ENCODE measurements at regions not wholly inside any gene's neighbourhood (a gene's known extent, or its start where the extent isn't known, plus 50 kb on each side); places are given as distances from the start of the nearest gene placed in this dataset.

- Histone ChIP-seq H4K20me1 (ENCODE audit: control insufficient read depth, extremely low read depth, insufficient read depth, low read length) (no peaks in the 10 kb centered on the region), H3K9ac (ENCODE audit: insufficient read depth, low read length) (no peak overlapping the region), H3K36me3 (ENCODE audit: control insufficient read depth, insufficient read depth, low read length) (no peaks in the 10 kb centered on the region), H3K4me2 (ENCODE audit: extremely low read depth, insufficient read depth, low read length) (no peak overlapping the region), H2AFZ (ENCODE audit: low read length) (no peak overlapping the region), H3K27me3 (ENCODE audit: control insufficient read depth, insufficient read depth, low read length) (no peaks in the 10 kb centered on the region), H3K27ac (ENCODE audit: insufficient read depth, low read length) (no peak overlapping the region), H3K4me3 (replicated peaks in 1 of 4; ENCODE audit: control extremely low read depth in 1 of 4, insufficient read depth in 1 of 4, low read depth in 3 of 4, low read length in 4 of 4) (no peak overlapping the region), H3K9me3 (ENCODE audit: control insufficient read depth, insufficient read depth, low read depth, low read length) (no peaks in the 10 kb centered on the region), H3K79me2 (ENCODE audit: control insufficient read depth, insufficient read depth, low read length) (no peaks in the 10 kb centered on the region), H3K4me1 (ENCODE audit: control insufficient read depth, extremely low read depth, insufficient read depth, low read length) (peaks cover 13% of the 10 kb centered on the region)
- TF ChIP-seq EZH2 (IDR thresholded peaks at IDR 0.05; ENCODE audit: low read length, missing control alignments), result no peak
- TF ChIP-seq, protein P1, sequence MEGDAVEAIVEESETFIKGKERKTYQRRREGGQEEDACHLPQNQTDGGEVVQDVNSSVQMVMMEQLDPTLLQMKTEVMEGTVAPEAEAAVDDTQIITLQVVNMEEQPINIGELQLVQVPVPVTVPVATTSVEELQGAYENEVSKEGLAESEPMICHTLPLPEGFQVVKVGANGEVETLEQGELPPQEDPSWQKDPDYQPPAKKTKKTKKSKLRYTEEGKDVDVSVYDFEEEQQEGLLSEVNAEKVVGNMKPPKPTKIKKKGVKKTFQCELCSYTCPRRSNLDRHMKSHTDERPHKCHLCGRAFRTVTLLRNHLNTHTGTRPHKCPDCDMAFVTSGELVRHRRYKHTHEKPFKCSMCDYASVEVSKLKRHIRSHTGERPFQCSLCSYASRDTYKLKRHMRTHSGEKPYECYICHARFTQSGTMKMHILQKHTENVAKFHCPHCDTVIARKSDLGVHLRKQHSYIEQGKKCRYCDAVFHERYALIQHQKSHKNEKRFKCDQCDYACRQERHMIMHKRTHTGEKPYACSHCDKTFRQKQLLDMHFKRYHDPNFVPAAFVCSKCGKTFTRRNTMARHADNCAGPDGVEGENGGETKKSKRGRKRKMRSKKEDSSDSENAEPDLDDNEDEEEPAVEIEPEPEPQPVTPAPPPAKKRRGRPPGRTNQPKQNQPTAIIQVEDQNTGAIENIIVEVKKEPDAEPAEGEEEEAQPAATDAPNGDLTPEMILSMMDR (conservative IDR thresholded peaks at IDR 0.05 in 1 of 2, IDR thresholded peaks at IDR 0.05 in 1 of 2; ENCODE audit: low read depth in 1 of 2, low read length in 2 of 2), result no peak
- DNase-seq (ENCODE audit: low read depth in 2 of 2), result no peak
Observed at GRCh38 chr1:91584878-91585277, 84.2 kb downstream of the CDC7 start.

DNA sequence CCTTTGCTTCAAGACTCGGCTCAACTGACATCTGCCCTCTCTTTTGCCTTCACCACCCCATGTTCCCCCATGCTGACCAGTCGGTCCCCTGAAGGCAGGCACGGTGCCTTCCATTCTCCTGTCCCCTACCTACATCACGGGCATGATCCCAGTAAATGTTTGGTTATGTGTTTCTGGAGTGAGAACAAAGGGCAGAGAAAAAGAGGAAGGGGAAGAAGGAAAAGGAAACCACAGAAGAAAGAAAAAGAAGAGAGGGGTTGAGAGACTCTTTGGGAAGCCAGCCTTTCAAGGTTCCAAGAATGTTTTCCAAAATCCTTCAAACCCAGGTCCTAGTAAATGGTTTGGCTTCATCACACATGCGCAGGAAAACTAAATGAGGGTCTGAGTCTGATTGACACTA is 84.9 kb downstream of the CDC7 start:
- Histone ChIP-seq H3K4me3 (replicated peaks in 1 of 4; ENCODE audit: control extremely low read depth in 1 of 4, insufficient read depth in 1 of 4, low read depth in 3 of 4, low read length in 4 of 4) (no peak overlapping the region), H4K20me1 (ENCODE audit: control insufficient read depth, extremely low read depth, insufficient read depth, low read length) (no peaks in the 10 kb centered on the region), H3K79me2 (ENCODE audit: control insufficient read depth, insufficient read depth, low read length) (no peaks in the 10 kb centered on the region), H3K27me3 (ENCODE audit: control insufficient read depth, insufficient read depth, low read length) (no peaks in the 10 kb centered on the region), H3K36me3 (ENCODE audit: control insufficient read depth, insufficient read depth, low read length) (no peaks in the 10 kb centered on the region), H3K9me3 (ENCODE audit: control insufficient read depth, insufficient read depth, low read depth, low read length) (no peaks in the 10 kb centered on the region), H2AFZ (ENCODE audit: low read length) (no peak overlapping the region), H3K4me2 (ENCODE audit: extremely low read depth, insufficient read depth, low read length) (no peak overlapping the region), H3K27ac (ENCODE audit: insufficient read depth, low read length) (no peak overlapping the region), H3K4me1 (ENCODE audit: control insufficient read depth, extremely low read depth, insufficient read depth, low read length) (peaks cover 13% of the 10 kb centered on the region), H3K9ac (ENCODE audit: insufficient read depth, low read length) (no peak overlapping the region)
- TF ChIP-seq, protein P1 (conservative IDR thresholded peaks at IDR 0.05 in 1 of 2, IDR thresholded peaks at IDR 0.05 in 1 of 2; ENCODE audit: low read depth in 1 of 2, low read length in 2 of 2), result no peak
- no peak for TF ChIP-seq EZH2 (IDR thresholded peaks at IDR 0.05; ENCODE audit: low read length, missing control alignments)
- no peak for DNase-seq (ENCODE audit: low read depth in 2 of 2)

GRCh38 chr1:91585982-91586381 is 85.3 kb downstream of the CDC7 start:
- Histone ChIP-seq H3K36me3 (ENCODE audit: control insufficient read depth, insufficient read depth, low read length) (no peaks in the 10 kb centered on the region), H3K4me3 (replicated peaks in 1 of 4; ENCODE audit: control extremely low read depth in 1 of 4, insufficient read depth in 1 of 4, low read depth in 3 of 4, low read length in 4 of 4) (no peak overlapping the region), H3K27me3 (ENCODE audit: control insufficient read depth, insufficient read depth, low read length) (no peaks in the 10 kb centered on the region), H3K9ac (ENCODE audit: insufficient read depth, low read length) (no peak overlapping the region), H4K20me1 (ENCODE audit: control insufficient read depth, extremely low read depth, insufficient read depth, low read length) (no peaks in the 10 kb centered on the region), H2AFZ (ENCODE audit: low read length) (no peak overlapping the region), H3K4me1 (ENCODE audit: control insufficient read depth, extremely low read depth, insufficient read depth, low read length) (peaks cover 13% of the 10 kb centered on the region), H3K79me2 (ENCODE audit: control insufficient read depth, insufficient read depth, low read length) (no peaks in the 10 kb centered on the region), H3K27ac (ENCODE audit: insufficient read depth, low read length) (no peak overlapping the region), H3K9me3 (ENCODE audit: control insufficient read depth, insufficient read depth, low read depth, low read length) (no peaks in the 10 kb centered on the region), H3K4me2 (ENCODE audit: extremely low read depth, insufficient read depth, low read length) (no peak overlapping the region)
- no peak for DNase-seq (ENCODE audit: low read depth in 2 of 2)
- TF ChIP-seq EZH2 (IDR thresholded peaks at IDR 0.05; ENCODE audit: low read length, missing control alignments), result no peak
- TF ChIP-seq, protein P1 (conservative IDR thresholded peaks at IDR 0.05 in 1 of 2, IDR thresholded peaks at IDR 0.05 in 1 of 2; ENCODE audit: low read depth in 1 of 2, low read length in 2 of 2), result no peak
